ENCODE measurements at regions not wholly inside any gene's neighbourhood (a gene's known extent, or its start where the extent isn't known, plus 50 kb on each side); places are given as distances from the start of the nearest gene placed in this dataset.

GRCh38 chr4:44025376-44026020, 423.1 kb downstream of the KCTD8 start:
- DNase-seq (ENCODE audit: extremely low spot score): no peak
- ChIA-PET POLR2A (no interaction called here), CTCF (no interaction called here)
- no peak for TF ChIP-seq L3MBTL2 (conservative IDR thresholded peaks at IDR 0.05)
- no peak for TF ChIP-seq FOXK2 (IDR thresholded peaks at IDR 0.05)
- TF ChIP-seq FOXM1 (IDR thresholded peaks at IDR 0.05; ENCODE audit: borderline replicate concordance): no peak
- no peak for TF ChIP-seq FOXA1 (IDR thresholded peaks at IDR 0.05)
- TF ChIP-seq ZNF384 (IDR thresholded peaks at IDR 0.05): no peak
- no peak for TF ChIP-seq CTBP1 (IDR thresholded peaks at IDR 0.05; ENCODE audit: borderline replicate concordance)
- TF ChIP-seq HDGF (IDR thresholded peaks at IDR 0.05; ENCODE audit: borderline replicate concordance): no peak
- TF ChIP-seq PKNOX1 (IDR thresholded peaks at IDR 0.05): no peak
- no peak for TF ChIP-seq BHLHE40 (IDR thresholded peaks at IDR 0.05; ENCODE audit: borderline replicate concordance)
- no peak for TF ChIP-seq NFRKB (IDR thresholded peaks at IDR 0.05)
- no peak for TF ChIP-seq TARDBP (IDR thresholded peaks at IDR 0.05)
- no peak for TF ChIP-seq ARNT (IDR thresholded peaks at IDR 0.05)
- no peak for TF ChIP-seq SUZ12 (IDR thresholded peaks at IDR 0.05)
- TF ChIP-seq LEF1 (IDR thresholded peaks at IDR 0.05; ENCODE audit: borderline replicate concordance): no peak
- TF ChIP-seq SP1 (IDR thresholded peaks at IDR 0.05): no peak

GRCh38 chr4:44038811-44039210, 409.8 kb downstream of the KCTD8 start:
- CTCF ChIA-PET: no interaction called here
- no peak for DNase-seq (ENCODE audit: extremely low spot score)
- TF ChIP-seq FOXK2 (IDR thresholded peaks at IDR 0.05) (no peak), PKNOX1 (IDR thresholded peaks at IDR 0.05) (no peak), L3MBTL2 (conservative IDR thresholded peaks at IDR 0.05) (no peak), BHLHE40 (IDR thresholded peaks at IDR 0.05; ENCODE audit: borderline replicate concordance) (no peak), CTBP1 (IDR thresholded peaks at IDR 0.05; ENCODE audit: borderline replicate concordance) (no peak), ARNT (IDR thresholded peaks at IDR 0.05) (no peak), HDGF (IDR thresholded peaks at IDR 0.05; ENCODE audit: borderline replicate concordance) (no peak), SP1 (IDR thresholded peaks at IDR 0.05) (no peak), LEF1 (IDR thresholded peaks at IDR 0.05; ENCODE audit: borderline replicate concordance) (no peak), ELF4 (IDR thresholded peaks at IDR 0.05) (no peak)
- POLR2A ChIA-PET: no interaction called here

GRCh38 chr4:44046491-44046890, 402.1 kb downstream of the KCTD8 start:
- ChIA-PET CTCF (no interaction called here), POLR2A (no interaction called here)
- DNase-seq (ENCODE audit: extremely low spot score): no peak
- TF ChIP-seq SP1 (IDR thresholded peaks at IDR 0.05) (no peak), L3MBTL2 (conservative IDR thresholded peaks at IDR 0.05) (no peak)

GRCh38 chr4:44056721-44057151, 391.9 kb downstream of the KCTD8 start:
- DNase-seq (ENCODE audit: extremely low spot score): no peak
- TF ChIP-seq ZNF384 (IDR thresholded peaks at IDR 0.05) (no peak), CTBP1 (IDR thresholded peaks at IDR 0.05; ENCODE audit: borderline replicate concordance) (no peak), PKNOX1 (IDR thresholded peaks at IDR 0.05) (no peak), LEF1 (IDR thresholded peaks at IDR 0.05; ENCODE audit: borderline replicate concordance) (no peak), HDGF (IDR thresholded peaks at IDR 0.05; ENCODE audit: borderline replicate concordance) (no peak), BHLHE40 (IDR thresholded peaks at IDR 0.05; ENCODE audit: borderline replicate concordance) (no peak), SP1 (IDR thresholded peaks at IDR 0.05) (no peak), FOXA1 (IDR thresholded peaks at IDR 0.05) (no peak), FOXK2 (IDR thresholded peaks at IDR 0.05) (no peak), FOXM1 (IDR thresholded peaks at IDR 0.05; ENCODE audit: borderline replicate concordance) (no peak), TARDBP (IDR thresholded peaks at IDR 0.05) (no peak)
- ChIA-PET CTCF (interaction anchor here (0.9 kb wide), 1 partner anchor 20 kb away, joined by 4 read pairs; no protein-coding TSS in a partner anchor), POLR2A (no interaction called here)

- ChIA-PET CTCF (no interaction called here), POLR2A (no interaction called here)
- DNase-seq (ENCODE audit: extremely low spot score): no peak
- TF ChIP-seq L3MBTL2 (conservative IDR thresholded peaks at IDR 0.05) (no peak), FOXK2 (IDR thresholded peaks at IDR 0.05) (no peak), ZNF384 (IDR thresholded peaks at IDR 0.05) (no peak), NFRKB (IDR thresholded peaks at IDR 0.05) (no peak), SUZ12 (IDR thresholded peaks at IDR 0.05) (no peak), SP1 (IDR thresholded peaks at IDR 0.05) (no peak), PKNOX1 (IDR thresholded peaks at IDR 0.05) (no peak), FOXM1 (IDR thresholded peaks at IDR 0.05; ENCODE audit: borderline replicate concordance) (no peak), FOXA1 (IDR thresholded peaks at IDR 0.05) (no peak), ARNT (IDR thresholded peaks at IDR 0.05) (no peak), TARDBP (IDR thresholded peaks at IDR 0.05) (no peak), BHLHE40 (IDR thresholded peaks at IDR 0.05; ENCODE audit: borderline replicate concordance) (no peak), CTBP1 (IDR thresholded peaks at IDR 0.05; ENCODE audit: borderline replicate concordance) (no peak), LEF1 (IDR thresholded peaks at IDR 0.05; ENCODE audit: borderline replicate concordance) (no peak), ELF4 (IDR thresholded peaks at IDR 0.05) (no peak), HDGF (IDR thresholded peaks at IDR 0.05; ENCODE audit: borderline replicate concordance) (no peak)
Observed at GRCh38 chr4:44070843-44071242, 377.8 kb downstream of the KCTD8 start.

All from HEK293T (cell line).